Upper lobe of right lung (tissue), 1 donor: ENCODE measurements at regions not wholly inside any gene's neighbourhood (a gene's known extent, or its start where the extent isn't known, plus 50 kb on each side); places are given as distances from the start of the nearest gene placed in this dataset.

ENCODE experiments used
- ATAC-seq: fragments of 200-7000 bp; cut with Tn5 transposase; one replicate; pipeline ENCODE4 v1.9.1; 2020; ENCODE audit warnings: mild to moderate bottlenecking, moderate library complexity
- DNase-seq: peaks from one replicate; pipeline ENCODE4 v3.0.0-alpha.2; 2020
- H3K27ac ChIP-seq: fragments of 200-600 bp; one replicate; pipeline ENCODE4 v1.8.0; 2022
- H3K27me3 ChIP-seq: fragments of 200-600 bp; one replicate; pipeline ENCODE4 v1.8.0; 2022; ENCODE audit warnings: mild to moderate bottlenecking
- H3K36me3 ChIP-seq: fragments of 200-600 bp; one replicate; pipeline ENCODE4 v1.8.0; 2022
- H3K4me1 ChIP-seq: fragments of 200-600 bp; one replicate; pipeline ENCODE4 v1.8.0; 2022
- H3K4me3 ChIP-seq: fragments of 200-600 bp; one replicate; pipeline ENCODE4 v1.8.0; 2022; ENCODE audit warnings: mild to moderate bottlenecking
- H3K9me3 ChIP-seq: fragments of 200-600 bp; one replicate; pipeline ENCODE4 v1.8.0; 2022
- intact Hi-C: fragments of 100-400 bp; cut with DNase I; formaldehyde crosslinking; loops from one replicate; pipeline ENCODE4 v1.11.0; 2022
- TF ChIP-seq, protein P1 (sequence below): fragments of 200-600 bp; IDR thresholded peaks from one replicate; pipeline ENCODE4 v1.8.0; 2022; ENCODE audit warnings: antibody characterized with exemption
- donor health status: DM: no; HTN: yes; CAD: no; lungs with severe emphysema.

DNA sequence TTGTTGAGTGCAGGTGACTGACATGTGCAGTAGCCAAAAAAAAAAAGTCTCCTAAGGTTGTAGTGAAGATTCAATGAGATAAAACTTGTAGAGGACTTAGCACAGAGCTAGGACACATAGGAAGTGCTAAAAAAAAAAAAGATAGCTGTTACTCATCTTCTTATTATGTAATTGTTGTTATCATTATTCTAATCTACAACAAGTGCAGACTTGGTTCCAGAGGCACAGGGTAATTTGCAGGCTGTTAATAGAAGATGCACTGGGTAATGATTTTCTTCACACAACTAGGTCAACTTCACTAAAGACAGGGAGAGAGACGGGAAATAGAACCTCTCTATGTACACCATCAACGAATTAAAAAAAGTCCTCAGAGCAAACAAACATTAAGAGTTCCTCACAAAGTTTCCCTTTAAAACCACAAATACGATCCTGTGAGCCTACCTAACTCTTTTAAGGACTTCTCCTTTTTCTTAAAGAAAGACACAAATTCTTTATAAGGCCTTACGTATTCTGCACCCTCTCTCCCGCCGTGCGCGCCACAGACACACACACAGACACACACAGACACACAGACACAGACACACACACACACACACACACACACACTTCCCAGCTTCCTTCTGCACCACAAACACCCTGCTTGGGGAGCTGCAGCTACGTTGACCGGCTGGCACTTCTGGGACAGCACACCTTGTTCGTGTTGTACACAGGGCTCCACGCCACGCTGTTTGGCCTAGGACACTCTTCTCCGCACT lies 49.8 kb upstream of the GADD45A start:
- no peak for ATAC-seq
- TF ChIP-seq, protein P1, sequence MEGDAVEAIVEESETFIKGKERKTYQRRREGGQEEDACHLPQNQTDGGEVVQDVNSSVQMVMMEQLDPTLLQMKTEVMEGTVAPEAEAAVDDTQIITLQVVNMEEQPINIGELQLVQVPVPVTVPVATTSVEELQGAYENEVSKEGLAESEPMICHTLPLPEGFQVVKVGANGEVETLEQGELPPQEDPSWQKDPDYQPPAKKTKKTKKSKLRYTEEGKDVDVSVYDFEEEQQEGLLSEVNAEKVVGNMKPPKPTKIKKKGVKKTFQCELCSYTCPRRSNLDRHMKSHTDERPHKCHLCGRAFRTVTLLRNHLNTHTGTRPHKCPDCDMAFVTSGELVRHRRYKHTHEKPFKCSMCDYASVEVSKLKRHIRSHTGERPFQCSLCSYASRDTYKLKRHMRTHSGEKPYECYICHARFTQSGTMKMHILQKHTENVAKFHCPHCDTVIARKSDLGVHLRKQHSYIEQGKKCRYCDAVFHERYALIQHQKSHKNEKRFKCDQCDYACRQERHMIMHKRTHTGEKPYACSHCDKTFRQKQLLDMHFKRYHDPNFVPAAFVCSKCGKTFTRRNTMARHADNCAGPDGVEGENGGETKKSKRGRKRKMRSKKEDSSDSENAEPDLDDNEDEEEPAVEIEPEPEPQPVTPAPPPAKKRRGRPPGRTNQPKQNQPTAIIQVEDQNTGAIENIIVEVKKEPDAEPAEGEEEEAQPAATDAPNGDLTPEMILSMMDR, result no peak
- Histone ChIP-seq H3K4me1 (no peaks in the 10 kb centered on the region), H3K9me3 (no peaks in the 10 kb centered on the region), H3K27me3 (no peaks in the 10 kb centered on the region), H3K4me3 (no peak overlapping the region), H3K36me3 (no peaks in the 10 kb centered on the region), H3K27ac (no peak overlapping the region)
- intact Hi-C loops, result no loop called here
- DNase-seq, result no peak
